Lung (tissue), 11 donors: ENCODE measurements at regions not wholly inside any gene's neighbourhood (a gene's known extent, or its start where the extent isn't known, plus 50 kb on each side); places are given as distances from the start of the nearest gene placed in this dataset.

Experiments
- ATAC-seq: fragments of 200-7000 bp; cut with Tn5 transposase; one replicate; pipeline ENCODE4 v1.9.1; 2020; ENCODE audit warnings: moderate number of reproducible peaks; ENCODE audit not compliant: insufficient read depth, low FRiP score
- DNase-seq, 3 donors: peaks; one replicate each; pipeline ENCODE4 v3.0.0-alpha.2; 2013 to 2017
- H3K27ac ChIP-seq, 2 donors: one replicate each; pipeline ENCODE4 v1.5.1; 2013; ENCODE audit warnings: mild to moderate bottlenecking in 2 of 2, moderate library complexity in 2 of 2, control low read depth in 1 of 2, inconsistent platforms in 1 of 2, low read depth in 1 of 2, low read length in 1 of 2
- H3K27me3 ChIP-seq, 3 donors: one replicate each; pipeline ENCODE4 v1.5.1; 2013; ENCODE audit warnings: low read length in 2 of 3; ENCODE audit not compliant: control insufficient read depth in 3 of 3, insufficient read depth in 3 of 3
- H3K36me3 ChIP-seq, 4 donors: one replicate each; pipeline ENCODE4 v1.5.1; 2013; ENCODE audit warnings: low read length in 4 of 4, mild to moderate bottlenecking in 1 of 4, moderate library complexity in 1 of 4; ENCODE audit not compliant: control insufficient read depth in 4 of 4, insufficient read depth in 4 of 4
- H3K4me1 ChIP-seq, 5 donors: one replicate each; pipeline ENCODE4 v1.5.1; 2013; ENCODE audit warnings: low read length in 5 of 5, mild to moderate bottlenecking in 2 of 5, moderate library complexity in 1 of 5; ENCODE audit not compliant: control insufficient read depth in 5 of 5, insufficient read depth in 5 of 5
- H3K4me3 ChIP-seq: one replicate; pipeline ENCODE4 v1.5.1; 2013; ENCODE audit warnings: mild to moderate bottlenecking, control low read depth, moderate library complexity
- H3K9ac ChIP-seq, 2 donors: one replicate each; pipeline ENCODE4 v1.5.1; 2013; ENCODE audit warnings: low read length in 2 of 2, control low read depth in 1 of 2; ENCODE audit not compliant: insufficient read depth in 1 of 2
- H3K9me3 ChIP-seq, 4 donors: one replicate each; pipeline ENCODE4 v1.5.1; 2013; ENCODE audit warnings: low read length in 3 of 4, mild to moderate bottlenecking in 1 of 4, moderate library complexity in 1 of 4; ENCODE audit not compliant: control insufficient read depth in 4 of 4, insufficient read depth in 3 of 4
- whole genome bisulfite sequencing, 2 donors: extraction: QIAGEN DNeasy Blood & Tissue Kit; methylation state at CpG; one replicate each; pipeline ENCODE4 v1.1.7; 2013; 5-methylcytosine and 5-hydroxymethylcytosine counted together
- TF ChIP-seq, protein P1 (sequence below): IDR thresholded peaks from 2 replicates; pipeline ENCODE4 v1.5.1; 2012; ENCODE audit warnings: mild to moderate bottlenecking; ENCODE audit errors: control extremely low read depth, extremely low read depth
- donor health status: control.
- donor health status: control.
- donor health status: Bipolar disorder and iron deficiency.
- donor health status: healthy.
- donor health status: DM: yes; HTN: yes; CAD: no.

DNA sequence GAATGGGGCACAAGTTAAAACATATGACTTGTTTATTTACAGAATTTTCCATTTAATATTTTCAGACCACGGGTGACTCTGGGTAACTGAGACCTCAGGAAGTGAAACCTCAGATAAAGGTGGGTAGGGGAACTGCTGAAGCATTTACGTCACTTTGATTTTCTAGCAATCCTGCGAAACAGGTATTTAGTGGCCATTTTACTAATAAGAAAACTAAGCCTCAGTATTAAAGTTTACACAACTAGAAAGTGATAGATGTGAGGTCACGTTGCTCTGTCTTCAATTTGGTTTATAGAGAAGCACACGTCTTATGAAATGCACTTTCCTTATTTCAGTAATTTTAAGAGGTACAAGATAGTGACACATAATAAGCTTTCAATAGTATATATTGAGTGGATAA is 402.8 kb downstream of the FGF9 start:
- TF ChIP-seq, protein P1, sequence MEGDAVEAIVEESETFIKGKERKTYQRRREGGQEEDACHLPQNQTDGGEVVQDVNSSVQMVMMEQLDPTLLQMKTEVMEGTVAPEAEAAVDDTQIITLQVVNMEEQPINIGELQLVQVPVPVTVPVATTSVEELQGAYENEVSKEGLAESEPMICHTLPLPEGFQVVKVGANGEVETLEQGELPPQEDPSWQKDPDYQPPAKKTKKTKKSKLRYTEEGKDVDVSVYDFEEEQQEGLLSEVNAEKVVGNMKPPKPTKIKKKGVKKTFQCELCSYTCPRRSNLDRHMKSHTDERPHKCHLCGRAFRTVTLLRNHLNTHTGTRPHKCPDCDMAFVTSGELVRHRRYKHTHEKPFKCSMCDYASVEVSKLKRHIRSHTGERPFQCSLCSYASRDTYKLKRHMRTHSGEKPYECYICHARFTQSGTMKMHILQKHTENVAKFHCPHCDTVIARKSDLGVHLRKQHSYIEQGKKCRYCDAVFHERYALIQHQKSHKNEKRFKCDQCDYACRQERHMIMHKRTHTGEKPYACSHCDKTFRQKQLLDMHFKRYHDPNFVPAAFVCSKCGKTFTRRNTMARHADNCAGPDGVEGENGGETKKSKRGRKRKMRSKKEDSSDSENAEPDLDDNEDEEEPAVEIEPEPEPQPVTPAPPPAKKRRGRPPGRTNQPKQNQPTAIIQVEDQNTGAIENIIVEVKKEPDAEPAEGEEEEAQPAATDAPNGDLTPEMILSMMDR = no peak
- DNase-seq = no peak
- Histone ChIP-seq H3K27ac (no peak overlapping the region), H3K36me3 (no peaks in the 10 kb centered on the region), H3K4me3 (no peak overlapping the region), H3K9ac (no peak overlapping the region), H3K4me1 (peaks cover 0 to 12% (median 0%) of the 10 kb centered on the region in 5 donors), H3K9me3 (peaks cover 0 to 3% (median 0%) of the 10 kb centered on the region in 4 donors), H3K27me3 (no peaks in the 10 kb centered on the region)
- 58 to 69% methylated on average over 5 of the region's 5 CpGs for WGBS, 2 donors
- ATAC-seq = no peak

DNA sequence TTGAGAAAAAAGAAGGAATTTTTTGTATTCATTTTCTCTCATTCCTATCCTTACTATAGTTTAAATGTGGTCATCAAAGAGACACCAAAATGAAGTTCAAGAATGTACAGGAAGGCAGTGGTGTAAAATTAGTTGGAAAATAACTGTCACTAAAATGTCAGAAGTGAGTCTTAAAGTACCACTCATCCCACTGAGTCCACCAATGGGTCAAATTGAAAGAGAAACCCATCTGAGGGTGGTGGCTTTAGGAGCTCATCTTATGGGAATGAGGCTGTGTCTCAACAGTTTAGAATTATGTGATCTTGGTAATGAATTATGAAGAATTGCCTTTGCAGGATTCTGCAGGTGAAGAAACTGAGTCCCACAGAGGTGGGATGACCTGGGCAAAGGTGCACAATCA is 403.5 kb downstream of the FGF9 start:
- no peak overlapping the region for H3K4me3 ChIP-seq
- DNase-seq (no peak), ATAC-seq (no peak)
- peaks cover 0 to 3% (median 0%) of the 10 kb centered on the region in 4 donors for H3K9me3 ChIP-seq
- peaks cover 0 to 12% (median 0%) of the 10 kb centered on the region in 5 donors for H3K4me1 ChIP-seq
- no peak overlapping the region for H3K27ac ChIP-seq
- no peak overlapping the region for H3K9ac ChIP-seq
- TF ChIP-seq, protein P1 = no peak
- H3K36me3 ChIP-seq = no peaks in the 10 kb centered on the region
- no peaks in the 10 kb centered on the region for H3K27me3 ChIP-seq

DNA sequence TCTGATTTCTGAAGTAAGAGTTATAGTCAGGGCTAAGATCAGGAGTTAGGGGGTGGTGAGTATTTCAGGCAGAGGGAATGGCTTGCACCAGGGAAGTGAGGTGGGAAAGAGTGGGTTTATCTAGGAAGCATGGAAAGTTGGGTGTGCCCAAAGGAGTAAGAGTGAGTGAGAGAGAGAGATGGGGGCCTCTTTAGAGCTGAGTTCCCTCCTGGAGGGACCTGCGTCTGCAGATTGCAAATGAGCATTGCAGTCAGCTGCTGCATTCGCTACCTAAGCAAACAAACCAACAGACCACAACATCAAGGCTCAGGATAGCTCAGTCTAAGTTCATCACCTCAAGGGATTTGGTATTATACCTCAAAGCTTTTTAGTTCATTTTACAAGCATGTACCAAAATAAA is 405.8 kb downstream of the FGF9 start:
- DNase-seq (no peak), ATAC-seq (no peak)
- 80 to 83% methylated on average over 2 of the region's 2 CpGs for WGBS, 2 donors
- Histone ChIP-seq H3K4me3 (no peak overlapping the region), H3K27me3 (no peaks in the 10 kb centered on the region), H3K9ac (no peak overlapping the region), H3K4me1 (peaks cover 0 to 12% (median 0%) of the 10 kb centered on the region in 5 donors), H3K9me3 (peaks cover 0 to 3% (median 0%) of the 10 kb centered on the region in 4 donors), H3K36me3 (no peaks in the 10 kb centered on the region), H3K27ac (no peak overlapping the region)
- TF ChIP-seq, protein P1 = no peak

DNA sequence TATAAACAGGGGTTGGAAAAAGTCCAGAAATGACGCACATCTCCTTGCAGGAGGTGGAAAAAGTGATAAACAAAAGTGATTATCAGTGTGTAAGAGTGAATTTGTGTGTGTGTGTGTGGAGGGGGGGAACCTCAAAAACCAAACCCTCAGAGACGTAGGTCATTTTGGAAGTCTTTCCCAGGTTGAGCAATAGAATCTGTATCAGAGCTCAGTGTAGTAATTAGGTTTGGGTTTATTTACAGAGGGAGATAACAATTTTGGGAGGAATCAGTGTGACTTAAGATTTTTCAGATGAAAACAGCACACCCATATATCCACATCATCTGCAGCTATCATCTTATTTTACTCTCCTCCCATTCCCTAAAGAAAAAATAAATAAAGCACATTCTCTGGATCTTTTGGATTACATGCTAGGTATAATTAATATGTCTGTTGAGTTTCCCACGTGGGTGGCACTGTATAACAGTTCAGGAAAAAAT is 406.4 kb downstream of the FGF9 start:
- H3K9ac ChIP-seq = no peak overlapping the region
- no peaks in the 10 kb centered on the region for H3K27me3 ChIP-seq
- H3K4me3 ChIP-seq = no peak overlapping the region
- peaks cover 0 to 12% (median 0%) of the 10 kb centered on the region in 5 donors for H3K4me1 ChIP-seq
- peaks cover 0 to 3% (median 0%) of the 10 kb centered on the region in 4 donors for H3K9me3 ChIP-seq
- ATAC-seq (peak; percentile 42), DNase-seq (no peak)
- no peak overlapping the region for H3K27ac ChIP-seq
- 30 to 56% methylated on average over 3 of the region's 3 CpGs for WGBS, 2 donors
- H3K36me3 ChIP-seq = no peaks in the 10 kb centered on the region
- TF ChIP-seq, protein P1 = no peak
